HG02623 (cell line): ENCODE measurements at regions not wholly inside any gene's neighbourhood (a gene's known extent, or its start where the extent isn't known, plus 50 kb on each side); places are given as distances from the start of the nearest gene placed in this dataset.
"Not testable (repeated sequence)": the region's sequence is repeated elsewhere in the genome, so short reads cannot be mapped to it uniquely, and the experiment has no call there.

Experiments
- ATAC-seq: cut with Tn5 transposase; IDR thresholded peaks from one replicate; pipeline ENCODE4 v1.9.1; 2021; ENCODE audit warnings: moderate library complexity; ENCODE audit not compliant: unreplicated experiment

GRCh38 chr21:35482933-35483662 lies 434.0 kb upstream of the RUNX1 start:
- no peak for ATAC-seq

GRCh38 chr21:35482096-35482495 lies 433.0 kb upstream of the RUNX1 start:
- ATAC-seq = no peak

GRCh38 chr21:35481005-35481404 lies 431.9 kb upstream of the RUNX1 start:
- no peak for ATAC-seq

GRCh38 chr21:35479529-35479928 lies 430.4 kb upstream of the RUNX1 start:
- ATAC-seq = no peak

- ATAC-seq = no peak
These were observed 430.0 kb upstream of the RUNX1 start for GRCh38 chr21:35479065-35479448.

- no peak for ATAC-seq
These were observed 429.3 kb upstream of the RUNX1 start for GRCh38 chr21:35478161-35479064.

GRCh38 chr21:35477622-35478021 lies 428.5 kb upstream of the RUNX1 start:
- no peak for ATAC-seq

- no peak for ATAC-seq
These were observed 427.7 kb upstream of the RUNX1 start for GRCh38 chr21:35476621-35477395.

- no peak for ATAC-seq
These were observed 426.7 kb upstream of the RUNX1 start for GRCh38 chr21:35475762-35476161.

- ATAC-seq = no peak
These were observed 425.9 kb upstream of the RUNX1 start for GRCh38 chr21:35475009-35475408.

- no peak for ATAC-seq
These were observed 424.4 kb upstream of the RUNX1 start for GRCh38 chr21:35473496-35473895.

GRCh38 chr21:35470522-35470921 lies 421.4 kb upstream of the RUNX1 start:
- ATAC-seq = no peak

GRCh38 chr21:35469498-35469897 lies 420.4 kb upstream of the RUNX1 start:
- ATAC-seq = no peak

GRCh38 chr21:35468991-35469390 lies 419.9 kb upstream of the RUNX1 start:
- no peak for ATAC-seq

- ATAC-seq = no peak
These were observed 418.5 kb upstream of the RUNX1 start for GRCh38 chr21:35467566-35467965.

- ATAC-seq = not testable (repeated sequence)
These were observed 417.6 kb upstream of the RUNX1 start for GRCh38 chr21:35466681-35467080.

- ATAC-seq = no peak
These were observed 416.6 kb upstream of the RUNX1 start for GRCh38 chr21:35465741-35466140.

- ATAC-seq = no peak
These were observed 412.6 kb upstream of the RUNX1 start for GRCh38 chr21:35461700-35462099.

GRCh38 chr21:35460441-35460840 lies 411.3 kb upstream of the RUNX1 start:
- no peak for ATAC-seq

GRCh38 chr21:35458405-35458804 lies 409.3 kb upstream of the RUNX1 start:
- no peak for ATAC-seq

- no peak for ATAC-seq
These were observed 408.1 kb upstream of the RUNX1 start for GRCh38 chr21:35457097-35457804.
